ENCODE measurements at regions not wholly inside any gene's neighbourhood (a gene's known extent, or its start where the extent isn't known, plus 50 kb on each side); places are given as distances from the start of the nearest gene placed in this dataset.
A peak's percentile ranks its signal among the peaks of the same experiment; 100 is the strongest.
"Not testable (repeated sequence)": the region's sequence is repeated elsewhere in the genome, so short reads cannot be mapped to it uniquely, and the experiment has no call there.

DNA sequence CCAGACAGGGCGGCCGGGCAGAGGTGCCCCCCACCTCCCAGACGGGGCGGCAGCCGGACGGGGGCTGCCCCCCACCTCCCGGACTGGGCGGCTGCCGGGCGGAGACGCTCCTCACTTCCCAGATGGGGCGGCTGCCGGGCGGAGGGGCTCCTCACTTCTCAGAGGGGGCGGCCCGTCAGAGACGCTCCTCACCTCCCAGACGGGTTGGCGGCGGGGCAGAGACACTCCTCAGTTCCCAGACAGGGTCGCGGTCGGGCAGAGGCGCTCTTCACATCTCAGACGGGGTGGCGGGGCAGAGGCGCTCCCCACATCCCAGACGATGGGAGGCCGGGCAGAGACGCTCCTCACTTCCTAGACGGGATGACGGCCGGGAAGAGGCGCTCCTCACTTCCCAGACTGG lies 68.5 kb upstream of the GPC4 start:
- not testable (repeated sequence) for DNase-seq (ENCODE audit: low read depth, low spot score)

DNA sequence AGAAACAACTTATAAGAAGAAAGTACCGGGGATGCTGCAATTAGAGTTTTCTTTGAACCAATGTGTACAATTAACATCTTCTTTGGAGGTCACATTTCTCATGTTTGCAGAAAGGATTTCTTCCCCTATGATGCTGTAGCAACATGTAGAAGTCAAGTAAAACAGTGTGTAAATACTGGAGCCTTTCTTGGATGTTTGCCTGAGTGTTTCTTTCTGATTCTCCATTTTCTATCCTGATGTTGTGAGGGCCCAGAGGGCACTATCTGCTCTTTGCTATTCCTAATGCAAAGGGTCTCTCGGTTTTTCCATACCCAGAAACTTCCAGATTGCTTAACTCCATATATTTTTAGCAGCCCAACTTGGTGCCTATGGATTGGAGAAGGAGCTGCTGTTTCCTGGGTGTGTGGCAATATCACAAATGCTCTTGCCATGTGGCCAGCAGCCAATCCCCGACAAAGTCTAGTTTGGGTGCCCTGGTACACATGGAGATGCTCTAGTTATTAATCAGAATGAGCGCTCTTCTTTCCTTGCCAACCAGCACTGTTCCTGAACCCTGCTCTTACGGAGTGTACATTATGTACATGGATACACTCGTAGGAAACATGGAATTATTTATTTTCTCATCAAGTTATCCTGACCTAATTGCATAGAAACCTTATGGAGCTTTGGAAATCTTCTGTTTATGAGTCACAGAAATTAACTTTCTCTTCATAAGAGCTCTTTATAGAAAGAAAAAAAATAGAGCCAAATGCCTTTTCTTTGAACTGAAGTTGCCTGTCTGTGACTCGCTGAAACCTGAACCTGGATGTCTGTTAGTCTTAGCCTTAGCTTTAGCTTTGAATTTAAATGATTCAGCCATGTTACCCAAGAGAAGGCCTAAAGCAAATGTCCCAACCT lies 67.0 kb upstream of the GPC4 start:
- peak; percentile 30 for DNase-seq (ENCODE audit: low read depth, low spot score)

DNA sequence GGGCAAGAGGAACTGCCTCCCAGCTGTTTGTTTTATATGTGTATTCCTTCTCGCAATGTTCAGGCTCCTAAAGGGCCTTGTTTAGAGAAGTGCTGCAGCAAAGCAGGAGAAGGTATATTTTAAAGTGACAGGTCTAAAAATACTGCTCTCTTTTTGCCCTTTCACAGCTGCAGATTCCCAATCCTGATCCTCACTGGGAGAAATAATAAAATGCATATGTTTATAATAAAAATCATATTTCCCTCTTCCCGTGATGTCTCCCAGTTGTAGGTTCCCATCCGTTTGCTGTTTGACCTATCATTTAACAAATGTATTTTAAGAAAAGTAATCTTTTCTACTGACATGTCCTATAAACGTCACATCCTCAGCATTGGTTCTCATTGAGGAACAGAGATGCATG lies 62.7 kb upstream of the GPC4 start:
- DNase-seq (ENCODE audit: low read depth, low spot score) = no peak

- DNase-seq (ENCODE audit: low read depth, low spot score) = no peak
Observed at GRCh38 chrX:133475953-133476352, 60.7 kb upstream of the GPC4 start.

GRCh38 chrX:133475521-133475920 lies 60.2 kb upstream of the GPC4 start:
- DNase-seq (ENCODE audit: low read depth, low spot score) = peak; percentile 8

DNA sequence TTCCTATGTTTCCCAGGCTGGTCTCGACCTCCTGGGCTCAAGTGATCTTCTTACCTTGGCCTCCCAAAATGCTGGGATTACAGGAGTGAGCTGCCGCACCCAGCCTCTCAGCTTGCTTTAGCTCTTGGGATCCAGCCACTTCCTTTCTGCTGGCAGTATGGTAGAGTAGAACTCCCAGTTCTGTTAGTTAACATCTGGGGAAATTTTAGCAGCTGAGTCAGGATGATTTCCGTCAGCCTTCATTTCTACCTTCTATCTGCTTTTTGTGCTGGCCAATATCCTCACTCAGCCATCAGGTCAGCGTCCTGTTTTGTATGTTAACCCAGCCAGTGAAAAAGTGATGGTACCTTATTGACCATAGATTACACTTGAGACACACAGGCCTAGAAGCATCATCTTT lies 59.3 kb upstream of the GPC4 start:
- DNase-seq (ENCODE audit: low read depth, low spot score) = no peak

DNA sequence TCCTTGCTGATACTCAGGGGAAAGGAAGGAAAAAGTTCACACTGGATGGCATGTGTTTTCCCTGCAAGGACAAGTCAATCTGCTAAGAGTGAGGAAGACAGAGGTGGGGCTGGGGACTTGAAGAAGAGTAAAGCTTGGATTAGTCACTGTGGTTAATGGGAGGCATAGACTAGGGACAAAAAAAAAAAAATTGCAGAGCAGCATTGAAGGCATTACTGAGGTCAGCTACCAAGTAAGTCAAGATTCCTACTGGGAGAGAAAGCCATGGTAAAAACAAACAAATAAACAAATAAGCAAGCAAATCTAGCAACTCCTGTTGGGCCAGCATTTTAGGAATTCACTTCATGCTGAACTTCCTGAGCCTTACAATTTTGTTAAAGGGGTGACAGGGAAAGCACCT lies 58.2 kb upstream of the GPC4 start:
- peak; percentile 8 for DNase-seq (ENCODE audit: low read depth, low spot score)

GRCh38 chrX:133468051-133468450 lies 52.8 kb upstream of the GPC4 start:
- DNase-seq (ENCODE audit: low read depth, low spot score) = peak; percentile 6

DNA sequence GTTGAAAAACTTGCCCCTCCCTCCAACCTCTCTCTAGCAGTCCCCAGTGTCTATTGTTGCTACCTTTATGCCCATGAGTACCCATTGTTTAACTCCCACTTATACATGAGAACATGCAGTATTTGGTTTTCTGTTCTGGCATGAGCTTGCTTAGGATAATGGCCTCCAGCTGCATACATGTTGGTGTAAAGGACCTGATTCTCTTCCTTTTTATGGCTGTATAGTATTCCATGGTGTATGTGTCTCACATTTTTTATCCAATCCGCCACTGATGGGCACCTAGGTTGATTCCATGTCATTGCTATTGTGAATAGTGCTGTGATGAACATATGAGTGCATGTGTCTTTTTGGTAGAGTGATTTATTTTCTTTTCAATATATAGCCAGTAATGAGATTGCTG lies 50.0 kb upstream of the GPC4 start:
- no peak for DNase-seq (ENCODE audit: low read depth, low spot score)
